HG03565 (cell line): ENCODE measurements at regions not wholly inside any gene's neighbourhood (a gene's known extent, or its start where the extent isn't known, plus 50 kb on each side); places are given as distances from the start of the nearest gene placed in this dataset.
"Not testable (repeated sequence)": the region's sequence is repeated elsewhere in the genome, so short reads cannot be mapped to it uniquely, and the experiment has no call there.

ENCODE experiments used
- ATAC-seq: cut with Tn5 transposase; IDR thresholded peaks from one replicate; pipeline ENCODE4 v1.9.1; 2021; ENCODE audit warnings: mild to moderate bottlenecking, moderate library complexity; ENCODE audit not compliant: unreplicated experiment

DNA sequence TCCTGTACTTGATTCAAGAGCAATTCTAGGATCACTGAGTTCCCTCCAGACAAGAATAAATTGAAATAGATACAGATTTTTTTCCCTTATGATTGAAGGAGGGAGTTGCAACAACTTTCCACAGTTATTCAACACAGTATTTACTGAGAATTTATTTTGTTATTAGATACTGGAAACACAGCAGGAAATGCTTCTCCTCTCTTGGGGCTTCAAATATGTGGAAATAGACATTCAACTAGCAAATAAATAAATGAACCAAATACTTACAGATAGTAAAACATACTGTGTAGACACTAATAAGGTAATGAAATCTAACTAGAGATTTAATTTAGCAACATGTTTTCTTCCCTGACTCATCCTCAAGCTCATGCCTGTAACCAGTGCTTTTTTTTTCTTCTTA is 169.2 kb downstream of the LNPK start:
- no peak for ATAC-seq

DNA sequence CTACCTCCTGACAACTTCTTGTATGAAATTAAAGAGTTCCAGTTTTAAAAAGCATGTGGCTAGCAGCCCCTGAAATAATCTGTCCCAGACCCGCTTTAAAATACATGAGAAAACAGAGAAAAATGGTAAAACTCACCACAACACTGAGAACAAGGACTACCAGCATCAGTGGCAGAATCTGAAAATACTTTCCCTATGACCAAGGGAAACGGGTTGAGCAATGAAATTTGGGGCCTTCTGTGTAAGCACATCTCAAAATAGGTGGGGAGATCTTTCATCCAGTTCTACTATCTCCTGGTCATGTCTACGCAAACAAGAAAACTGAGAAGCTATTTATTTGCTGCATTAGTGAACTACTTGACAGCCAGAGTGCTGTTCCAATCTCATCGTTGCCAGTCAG is 172.3 kb downstream of the LNPK start:
- ATAC-seq = no peak

GRCh38 chr2:175827856-175828255 is 174.2 kb downstream of the LNPK start:
- no peak for ATAC-seq

DNA sequence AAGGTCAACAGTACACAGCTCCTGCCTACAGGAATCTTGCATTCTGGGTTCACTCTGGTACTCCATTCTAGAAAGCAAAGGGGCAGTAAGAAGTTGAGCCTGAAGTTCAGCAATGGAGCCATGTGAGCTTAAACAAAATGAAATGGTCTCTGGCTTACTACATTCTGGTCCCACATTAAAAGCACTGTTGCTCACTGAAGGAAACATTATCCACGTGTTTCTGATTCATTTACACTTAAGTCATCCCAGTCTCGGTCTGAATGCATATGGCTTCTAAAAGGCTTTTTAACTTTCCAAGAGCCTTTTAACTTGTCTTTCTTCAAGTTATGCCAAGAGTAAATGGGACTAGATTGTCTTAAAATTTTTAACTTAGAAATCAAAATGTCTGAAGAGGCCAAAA is 177.8 kb downstream of the LNPK start:
- no peak for ATAC-seq

GRCh38 chr2:175823707-175824073 is 178.4 kb downstream of the LNPK start:
- ATAC-seq = no peak

DNA sequence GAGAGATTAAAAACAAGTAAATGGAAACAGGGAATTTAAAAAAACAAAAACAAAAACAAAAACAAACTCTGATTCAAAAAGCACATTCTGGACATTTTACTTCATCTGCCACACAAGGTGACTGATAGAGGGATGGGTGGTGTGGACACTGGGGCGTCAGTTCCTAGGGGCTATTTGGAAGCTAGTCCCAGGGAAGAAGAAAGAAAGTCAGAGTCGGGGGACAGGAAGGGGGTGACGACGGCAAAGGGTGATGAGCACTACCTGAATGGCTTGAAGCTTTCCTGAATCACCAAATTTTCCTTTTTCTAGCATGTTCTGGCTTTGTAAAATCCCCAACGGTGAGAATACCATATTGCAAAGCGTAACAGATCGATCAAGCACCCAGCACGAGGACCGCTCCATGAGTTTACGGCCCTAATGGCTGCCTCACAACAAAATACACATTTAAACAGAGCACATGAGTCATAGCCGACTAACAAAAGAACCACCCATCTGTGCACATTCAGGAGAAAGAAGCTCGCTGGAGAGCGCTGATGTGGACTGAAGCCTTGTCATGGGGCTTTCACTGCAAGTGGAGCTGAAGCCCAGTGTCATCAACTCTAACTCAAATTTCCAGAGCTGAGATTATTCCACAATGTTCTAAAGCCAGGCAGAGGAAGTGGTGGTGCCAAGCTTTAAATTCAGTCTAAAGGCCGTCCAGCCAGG is 178.9 kb downstream of the LNPK start:
- ATAC-seq = no peak

GRCh38 chr2:175817221-175817620 is 184.8 kb downstream of the LNPK start:
- ATAC-seq = no peak

- ATAC-seq = no peak
Observed at GRCh38 chr2:175815537-175815936, 186.5 kb downstream of the LNPK start.

- ATAC-seq = no peak
Observed at GRCh38 chr2:175811971-175812370, 190.1 kb downstream of the LNPK start.

DNA sequence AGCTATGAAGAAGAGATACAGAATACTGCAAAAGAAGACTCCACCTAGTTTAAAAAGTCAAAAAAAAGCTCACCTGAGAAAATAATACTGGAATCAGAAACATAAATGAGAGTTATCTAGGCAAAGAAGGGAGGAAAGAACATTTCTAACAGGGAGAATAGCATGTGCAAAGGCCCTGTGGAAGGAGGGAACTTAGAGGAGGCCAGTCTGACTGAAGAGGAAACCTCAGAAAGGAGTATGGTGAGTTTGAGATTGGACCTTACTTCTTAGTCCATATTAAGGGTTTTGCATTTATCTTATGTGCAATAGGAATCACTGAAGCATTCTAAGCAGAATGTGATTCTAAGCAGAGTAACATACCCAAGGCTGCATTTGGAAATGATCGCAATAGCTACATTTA is 193.2 kb downstream of the LNPK start:
- no peak for ATAC-seq

DNA sequence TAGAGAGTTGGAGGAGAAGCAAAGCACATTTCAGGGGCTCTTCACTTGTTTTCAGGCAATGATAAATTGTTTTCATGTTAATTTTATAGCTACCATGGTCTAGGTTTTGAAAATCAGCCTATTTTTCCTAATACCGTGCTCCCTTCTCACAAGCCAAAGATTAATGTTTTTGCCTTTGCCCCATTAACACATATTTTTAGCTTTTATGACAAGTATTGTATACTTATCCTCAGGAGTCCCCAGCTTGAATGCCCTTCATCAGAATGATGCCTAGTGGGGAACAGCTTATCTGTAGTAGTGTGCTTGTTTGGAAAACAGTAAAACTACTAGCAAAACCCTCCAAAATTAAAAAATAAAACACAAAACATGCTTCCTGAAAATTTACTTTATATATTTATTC is 194.0 kb downstream of the LNPK start:
- no peak for ATAC-seq

- ATAC-seq = no peak
Observed at GRCh38 chr2:175807031-175807873, 194.8 kb downstream of the LNPK start.

- no peak for ATAC-seq
Observed at GRCh38 chr2:175806570-175806969, 195.5 kb downstream of the LNPK start.

DNA sequence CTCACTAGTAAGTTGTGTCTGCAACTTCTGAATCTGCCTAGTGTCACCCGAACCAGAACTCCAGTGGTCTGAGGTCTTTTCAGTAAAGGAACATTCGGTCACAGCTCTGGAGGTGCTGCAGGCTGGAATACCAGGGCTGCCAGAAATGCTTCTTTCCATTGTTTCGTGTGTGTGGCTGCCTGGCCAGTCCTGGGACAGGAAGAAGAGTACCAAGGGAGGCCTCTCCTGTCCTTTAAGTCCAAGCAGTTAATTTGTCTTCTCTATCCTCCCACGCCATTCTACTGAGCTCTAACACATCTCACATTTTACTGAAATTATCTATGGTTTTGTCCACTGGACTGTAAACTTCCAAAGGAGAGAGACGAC is 196.0 kb downstream of the LNPK start:
- ATAC-seq = no peak

DNA sequence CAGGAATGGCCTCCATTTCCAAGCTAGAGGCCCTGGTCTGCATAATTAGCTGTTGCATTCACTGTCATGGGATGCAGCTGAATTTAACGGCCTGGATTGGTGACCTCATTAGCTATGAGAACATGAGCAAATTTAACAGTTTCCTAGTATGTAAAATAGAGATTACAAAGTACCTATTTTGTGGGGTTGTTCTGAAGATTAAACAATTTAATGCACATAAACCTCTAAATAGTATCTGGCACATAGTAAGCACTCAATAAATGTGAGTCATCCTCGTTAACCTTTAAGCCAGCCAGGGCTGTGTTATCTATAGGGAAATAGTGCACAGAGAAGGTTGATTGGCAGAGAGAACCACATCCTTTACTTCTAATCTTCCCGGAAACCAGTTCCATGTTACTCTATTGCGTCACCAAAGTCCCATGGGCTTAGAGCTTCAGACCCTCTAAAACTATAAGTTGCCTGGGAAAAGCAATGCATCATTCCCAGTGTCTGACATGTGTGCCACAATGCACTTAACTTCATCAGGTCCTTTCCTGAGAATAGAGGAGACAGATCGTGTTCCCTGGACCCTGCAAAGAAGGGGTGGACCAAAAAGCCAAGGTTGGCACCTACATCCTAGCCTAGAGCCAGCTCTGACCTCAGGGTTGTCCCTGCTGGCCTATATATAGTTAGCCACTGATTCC is 196.5 kb downstream of the LNPK start:
- no peak for ATAC-seq

GRCh38 chr2:175804122-175804521 is 197.9 kb downstream of the LNPK start:
- no peak for ATAC-seq

- not testable (repeated sequence) for ATAC-seq
Observed at GRCh38 chr2:175796422-175796821, 205.6 kb downstream of the LNPK start.

DNA sequence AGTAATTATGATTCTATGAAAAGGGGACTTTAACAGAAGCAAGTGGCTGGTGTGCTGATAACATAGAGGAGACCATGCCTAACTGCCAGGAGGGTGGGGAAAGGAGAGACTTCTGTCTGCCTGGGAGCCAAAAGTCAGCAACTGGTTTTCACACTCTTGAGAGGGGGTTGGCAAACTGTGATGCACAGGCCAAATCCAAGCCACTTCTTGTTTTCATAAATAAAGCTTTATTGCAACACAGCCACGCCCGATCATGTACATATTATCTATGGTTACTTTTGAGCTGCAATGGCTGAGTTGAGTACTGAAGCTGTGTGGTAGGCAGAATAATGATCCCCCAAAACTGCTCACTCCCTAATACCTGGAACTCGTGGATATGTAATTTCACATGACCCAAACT is 208.4 kb downstream of the LNPK start:
- ATAC-seq = no peak

GRCh38 chr2:175792881-175793280 is 209.2 kb downstream of the LNPK start:
- no peak for ATAC-seq

DNA sequence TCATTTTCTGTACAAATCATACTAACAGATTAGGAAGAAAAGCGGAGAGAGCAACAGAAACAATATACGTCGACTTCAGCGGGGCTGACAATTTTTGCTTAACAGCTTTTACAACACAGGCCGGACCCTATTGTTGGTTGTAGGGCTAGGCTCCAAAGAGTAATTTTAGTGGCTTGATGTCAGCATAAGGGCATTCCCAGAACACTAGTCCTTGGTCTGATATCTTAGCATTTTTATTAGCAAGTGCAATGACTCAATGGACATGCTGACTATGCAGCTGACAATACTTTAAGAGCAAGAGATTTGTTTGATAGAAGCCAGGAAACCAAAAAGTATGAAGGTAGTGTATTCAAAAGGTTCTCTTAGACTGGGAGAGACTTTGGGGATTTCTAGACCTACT is 209.9 kb downstream of the LNPK start:
- no peak for ATAC-seq

GRCh38 chr2:175786471-175787124 is 215.5 kb downstream of the LNPK start:
- no peak for ATAC-seq
